GM20000 (cell line): ENCODE measurements at regions not wholly inside any gene's neighbourhood (a gene's known extent, or its start where the extent isn't known, plus 50 kb on each side); places are given as distances from the start of the nearest gene placed in this dataset.

Experiments
- DNase-seq: peaks from one replicate; pipeline ENCODE4 v3.0.0; 2012; ENCODE audit warnings: low spot score
- CTCF ChIP-seq: IDR thresholded peaks from 2 replicates; pipeline ENCODE4 v1.5.1; 2012; ENCODE audit warnings: mild to moderate bottlenecking, control low read depth; ENCODE audit errors: extremely low read depth, missing control alignments

- no peak for DNase-seq
- TF ChIP-seq CTCF, result no peak
Measured at GRCh38 chr3:13766128-13766527, 113.7 kb downstream of the WNT7A start.

DNA sequence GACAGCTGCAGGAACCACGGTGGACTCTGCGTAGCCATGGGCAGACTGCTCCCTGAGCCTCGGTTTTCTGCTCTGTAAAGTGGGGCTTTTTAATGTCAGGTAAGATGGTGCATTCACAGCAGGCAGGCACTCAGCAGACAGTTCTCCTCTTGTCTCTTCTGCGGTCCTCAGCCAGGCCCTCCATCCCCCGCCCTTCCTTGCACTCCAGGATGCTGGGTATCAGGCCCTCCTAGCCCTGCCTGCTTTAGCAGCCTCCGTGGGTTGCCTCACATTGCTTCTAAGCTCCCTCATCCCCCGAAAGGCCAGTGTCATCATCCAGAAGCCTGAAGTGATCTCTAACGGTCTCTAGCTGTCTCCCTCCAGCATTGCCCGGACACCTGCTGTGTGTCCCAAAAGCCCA lies 115.7 kb downstream of the WNT7A start:
- DNase-seq, result no peak
- TF ChIP-seq CTCF, result no peak

GRCh38 chr3:13762906-13763305 lies 117.0 kb downstream of the WNT7A start:
- TF ChIP-seq CTCF, result no peak
- no peak for DNase-seq

GRCh38 chr3:13750731-13751130 lies 129.1 kb downstream of the WNT7A start:
- DNase-seq, result no peak
- TF ChIP-seq CTCF, result no peak

GRCh38 chr3:13750215-13750614 lies 129.7 kb downstream of the WNT7A start:
- TF ChIP-seq CTCF, result no peak
- no peak for DNase-seq

GRCh38 chr3:13749063-13749764 lies 130.7 kb downstream of the WNT7A start:
- TF ChIP-seq CTCF, result no peak
- no peak for DNase-seq

DNA sequence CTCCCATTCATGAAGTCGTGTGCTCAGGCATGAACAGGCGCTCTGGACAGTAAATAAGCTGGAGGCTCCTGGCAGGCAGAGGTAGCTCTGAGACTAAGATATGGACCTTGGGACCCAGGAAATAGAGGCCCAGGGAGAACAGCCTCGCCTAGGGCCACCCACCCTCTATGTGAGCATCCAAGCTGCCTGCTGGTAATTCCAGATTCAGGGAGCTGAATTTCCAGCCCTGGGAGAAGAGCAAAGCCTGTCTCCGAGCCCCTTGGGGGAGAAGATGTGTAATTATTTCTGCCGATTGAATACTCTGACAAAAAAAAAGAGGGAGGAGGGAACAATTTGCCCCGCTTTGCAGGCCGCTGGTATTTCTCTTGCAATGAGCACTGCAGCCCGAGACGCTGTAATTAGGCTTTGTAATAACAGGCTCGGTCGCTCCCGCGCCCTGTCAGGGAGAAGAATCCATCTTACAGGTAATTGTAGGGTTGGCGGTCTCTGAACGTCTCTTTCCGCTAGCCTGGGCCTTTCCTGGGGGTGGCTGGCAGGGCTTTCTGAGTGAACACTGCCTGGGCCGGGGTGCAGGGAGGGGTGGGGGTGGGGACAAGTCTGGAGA lies 131.5 kb downstream of the WNT7A start:
- no peak for TF ChIP-seq CTCF
- DNase-seq, result no peak
